ENCODE measurements at regions not wholly inside any gene's neighbourhood (a gene's known extent, or its start where the extent isn't known, plus 50 kb on each side); places are given as distances from the start of the nearest gene placed in this dataset.

DNA sequence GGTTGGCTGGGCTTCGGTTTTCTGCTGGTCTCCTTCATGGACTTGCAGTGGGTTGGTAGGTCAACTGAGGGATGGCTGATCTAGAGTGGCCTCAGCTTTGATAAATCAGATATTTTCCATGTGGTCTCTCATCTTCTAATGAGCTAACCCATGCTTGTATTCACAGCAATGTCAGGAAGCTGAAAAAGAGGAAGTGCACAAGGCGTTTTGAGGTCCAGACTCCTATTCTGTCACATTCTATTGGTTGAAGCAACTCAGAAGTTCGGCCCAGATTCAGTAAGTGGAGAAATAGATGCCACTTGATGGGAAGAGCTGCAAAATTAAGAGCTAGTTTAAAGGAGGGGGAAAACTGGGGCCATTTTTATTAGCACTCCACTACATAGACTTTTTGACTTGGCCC, 361.2 kb downstream of the DIPK2A start:
- no peak for DNase-seq
- Histone ChIP-seq H3K9ac (ENCODE audit: low read length) (no peak overlapping the region), H3K27me3 (ENCODE audit: low read length) (no peaks in the 10 kb centered on the region), H3K27ac (ENCODE audit: low read length) (no peak overlapping the region), H3K9me2 (replicated peaks; ENCODE audit: insufficient read depth, low read length) (no peaks in the 10 kb centered on the region; the same call in 1 of the 2 replicates), H3K4me3 (ENCODE audit: low read length) (no peak overlapping the region), H3K36me3 (ENCODE audit: insufficient read depth, low read length) (no peaks in the 10 kb centered on the region), H3K4me1 (ENCODE audit: low read length) (no peaks in the 10 kb centered on the region), H3K9me3 (ENCODE audit: low read length) (no peaks in the 10 kb centered on the region), H3K4me2 (ENCODE audit: low read depth, low read length, poor library complexity, severe bottlenecking) (no peak overlapping the region), H2AFZ (ENCODE audit: low read length) (no peak overlapping the region), H4K20me1 (ENCODE audit: insufficient read depth, low read depth, low read length) (no peaks in the 10 kb centered on the region), H3K79me2 (ENCODE audit: low read length) (no peaks in the 10 kb centered on the region)

DNA sequence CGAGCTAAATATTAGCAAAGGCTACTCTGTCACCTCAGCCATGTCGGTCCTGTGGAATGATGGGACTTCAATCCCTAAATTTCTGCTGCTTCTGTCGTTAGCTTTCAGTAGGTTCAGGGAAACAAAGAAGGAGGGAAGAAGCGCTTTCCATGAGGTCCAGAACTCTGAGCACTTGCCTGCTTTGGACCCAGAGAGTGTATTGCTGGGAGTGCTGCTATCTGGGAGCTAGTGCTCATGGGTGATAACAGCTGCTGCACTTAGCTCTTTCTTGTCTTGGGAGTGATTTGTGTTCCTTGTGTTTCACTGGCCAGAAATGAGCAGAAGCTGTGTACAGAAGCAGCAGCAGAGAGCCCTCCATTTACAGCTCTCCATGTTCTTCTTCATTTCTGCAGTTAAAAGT, 369.8 kb downstream of the DIPK2A start:
- Histone ChIP-seq H2AFZ (ENCODE audit: low read length) (no peak overlapping the region), H3K9me3 (ENCODE audit: low read length) (no peaks in the 10 kb centered on the region), H3K4me1 (ENCODE audit: low read length) (no peaks in the 10 kb centered on the region), H3K36me3 (ENCODE audit: insufficient read depth, low read length) (no peaks in the 10 kb centered on the region), H4K20me1 (ENCODE audit: insufficient read depth, low read depth, low read length) (no peaks in the 10 kb centered on the region), H3K9me2 (replicated peaks; ENCODE audit: insufficient read depth, low read length) (no peaks in the 10 kb centered on the region), H3K4me3 (ENCODE audit: low read length) (no peak overlapping the region), H3K79me2 (ENCODE audit: low read length) (no peaks in the 10 kb centered on the region), H3K27me3 (ENCODE audit: low read length) (no peaks in the 10 kb centered on the region), H3K9ac (ENCODE audit: low read length) (no peak overlapping the region), H3K4me2 (ENCODE audit: low read depth, low read length, poor library complexity, severe bottlenecking) (no peak overlapping the region), H3K27ac (ENCODE audit: low read length) (no peak overlapping the region)
- no peak for DNase-seq

DNA sequence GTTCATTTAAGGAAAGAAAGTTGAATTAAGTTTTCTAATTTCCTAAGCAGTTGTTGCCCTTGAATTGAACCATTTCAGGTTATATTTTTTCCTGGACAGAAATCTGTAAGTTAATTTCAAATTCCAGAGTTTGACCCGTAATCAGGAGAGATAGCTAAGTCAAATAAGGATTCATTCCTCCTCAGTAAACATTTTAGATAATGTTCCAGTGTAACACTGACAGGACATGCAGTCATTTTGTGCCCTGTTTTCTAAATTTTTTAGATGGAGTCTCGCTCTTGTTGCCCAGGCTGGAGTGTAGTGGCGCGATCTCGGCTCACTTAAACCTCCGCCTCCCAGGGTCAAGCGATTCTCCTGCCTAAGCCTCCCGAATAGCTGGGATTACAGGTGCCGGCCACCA, 371.7 kb downstream of the DIPK2A start:
- no peak overlapping the region for H3K4me2 ChIP-seq (ENCODE audit: low read depth, low read length, poor library complexity, severe bottlenecking)
- no peaks in the 10 kb centered on the region for H3K27me3 ChIP-seq (ENCODE audit: low read length)
- no peak for DNase-seq
- H3K4me1 ChIP-seq (ENCODE audit: low read length), result no peaks in the 10 kb centered on the region
- no peak overlapping the region for H3K9ac ChIP-seq (ENCODE audit: low read length)
- no peaks in the 10 kb centered on the region for H4K20me1 ChIP-seq (ENCODE audit: insufficient read depth, low read depth, low read length)
- no peaks in the 10 kb centered on the region for H3K79me2 ChIP-seq (ENCODE audit: low read length)
- H3K9me3 ChIP-seq (ENCODE audit: low read length), result no peaks in the 10 kb centered on the region
- no peak overlapping the region for H3K4me3 ChIP-seq (ENCODE audit: low read length)
- no peak overlapping the region for H3K27ac ChIP-seq (ENCODE audit: low read length)
- no peak overlapping the region for H2AFZ ChIP-seq (ENCODE audit: low read length)
- H3K36me3 ChIP-seq (ENCODE audit: insufficient read depth, low read length), result no peaks in the 10 kb centered on the region
- H3K9me2 ChIP-seq (replicated peaks; ENCODE audit: insufficient read depth, low read length), result no peaks in the 10 kb centered on the region

DNA sequence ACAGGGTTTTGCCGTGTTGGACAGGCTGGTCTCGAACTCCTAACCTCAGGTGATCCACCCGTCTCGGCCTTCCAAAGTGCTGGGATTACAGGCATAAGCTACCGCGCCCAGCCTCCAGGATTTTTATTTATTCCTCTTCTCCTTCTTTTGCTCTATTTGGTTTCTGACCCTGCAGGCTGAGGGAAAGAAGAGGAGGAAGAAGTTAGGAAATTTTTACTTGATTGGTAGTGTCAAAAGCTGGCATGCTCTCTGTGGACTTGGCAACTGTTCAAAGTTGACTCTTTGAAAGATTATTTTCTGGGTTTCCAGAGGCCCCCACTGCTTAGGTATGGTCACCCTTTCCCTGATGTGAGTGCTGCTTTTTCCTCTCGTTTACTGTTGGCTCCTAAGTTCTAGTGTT, 372.2 kb downstream of the DIPK2A start:
- Histone ChIP-seq H3K4me2 (ENCODE audit: low read depth, low read length, poor library complexity, severe bottlenecking) (no peak overlapping the region), H4K20me1 (ENCODE audit: insufficient read depth, low read depth, low read length) (no peaks in the 10 kb centered on the region), H3K9me3 (ENCODE audit: low read length) (no peaks in the 10 kb centered on the region), H3K27ac (ENCODE audit: low read length) (no peak overlapping the region), H2AFZ (ENCODE audit: low read length) (no peak overlapping the region), H3K36me3 (ENCODE audit: insufficient read depth, low read length) (no peaks in the 10 kb centered on the region), H3K79me2 (ENCODE audit: low read length) (no peaks in the 10 kb centered on the region), H3K9me2 (replicated peaks; ENCODE audit: insufficient read depth, low read length) (no peaks in the 10 kb centered on the region), H3K4me3 (ENCODE audit: low read length) (no peak overlapping the region), H3K9ac (ENCODE audit: low read length) (no peak overlapping the region), H3K27me3 (ENCODE audit: low read length) (no peaks in the 10 kb centered on the region), H3K4me1 (ENCODE audit: low read length) (no peaks in the 10 kb centered on the region)
- no peak for DNase-seq

DNA sequence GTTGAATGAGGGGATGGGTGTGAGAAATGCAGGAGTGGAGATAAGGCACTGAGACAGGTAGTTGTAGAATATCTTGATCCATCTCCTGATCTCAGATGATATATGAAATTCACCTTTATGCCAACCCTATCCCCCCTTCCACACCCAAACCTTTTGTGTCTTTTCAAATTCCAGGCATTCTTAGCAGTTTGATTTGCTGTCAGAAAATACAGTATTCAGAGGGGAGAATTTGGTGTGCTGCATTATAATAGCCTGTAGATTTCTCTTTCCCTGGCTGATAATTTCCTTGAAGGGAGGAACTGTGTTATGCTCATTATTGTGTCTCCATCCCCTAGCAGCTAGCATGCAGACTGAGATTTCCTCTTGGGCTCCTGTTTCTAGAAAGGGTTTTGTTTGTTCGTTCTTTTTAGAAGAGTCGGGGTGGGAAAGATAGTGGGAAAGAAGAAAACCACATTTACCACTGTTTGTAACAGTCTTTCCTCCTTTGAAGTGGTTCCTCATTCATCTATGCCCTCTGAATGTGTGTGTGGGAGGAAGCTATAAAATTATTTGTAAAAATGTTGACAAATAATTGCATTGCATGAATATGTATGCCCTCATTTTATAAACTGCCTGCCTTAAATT, 373.4 kb downstream of the DIPK2A start:
- Histone ChIP-seq H4K20me1 (ENCODE audit: insufficient read depth, low read depth, low read length) (no peaks in the 10 kb centered on the region), H3K79me2 (ENCODE audit: low read length) (no peaks in the 10 kb centered on the region), H3K27ac (ENCODE audit: low read length) (no peak overlapping the region), H3K4me3 (ENCODE audit: low read length) (no peak overlapping the region), H3K4me2 (ENCODE audit: low read depth, low read length, poor library complexity, severe bottlenecking) (no peak overlapping the region), H3K27me3 (ENCODE audit: low read length) (no peaks in the 10 kb centered on the region), H3K36me3 (ENCODE audit: insufficient read depth, low read length) (no peaks in the 10 kb centered on the region), H3K4me1 (ENCODE audit: low read length) (no peaks in the 10 kb centered on the region), H3K9me3 (ENCODE audit: low read length) (no peaks in the 10 kb centered on the region), H2AFZ (ENCODE audit: low read length) (no peak overlapping the region), H3K9me2 (replicated peaks; ENCODE audit: insufficient read depth, low read length) (no peaks in the 10 kb centered on the region), H3K9ac (ENCODE audit: low read length) (no peak overlapping the region)
- DNase-seq, result no peak

DNA sequence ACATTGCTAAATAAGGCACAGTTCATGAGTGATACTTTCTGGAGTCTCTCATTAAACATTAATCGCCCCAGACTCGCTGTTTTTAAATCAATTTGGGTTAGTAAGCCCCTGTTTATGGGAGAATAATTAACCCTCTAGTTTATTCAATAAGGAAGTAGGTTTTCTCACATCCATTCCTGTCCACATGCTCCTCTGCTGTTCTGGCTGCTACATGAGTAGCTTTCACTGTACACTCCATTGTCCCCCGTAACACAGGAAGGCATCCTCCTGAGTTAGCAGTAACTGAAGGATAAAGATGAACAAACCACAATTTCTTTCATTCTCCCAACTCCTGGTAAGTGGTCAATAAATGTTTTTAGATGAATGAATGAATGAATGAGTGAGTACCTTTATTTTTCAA, 378.5 kb downstream of the DIPK2A start:
- Histone ChIP-seq H3K36me3 (ENCODE audit: insufficient read depth, low read length) (no peaks in the 10 kb centered on the region), H3K4me2 (ENCODE audit: low read depth, low read length, poor library complexity, severe bottlenecking) (no peak overlapping the region), H3K79me2 (ENCODE audit: low read length) (no peaks in the 10 kb centered on the region), H3K27me3 (ENCODE audit: low read length) (no peaks in the 10 kb centered on the region), H3K9me2 (replicated peaks; ENCODE audit: insufficient read depth, low read length) (no peaks in the 10 kb centered on the region), H2AFZ (ENCODE audit: low read length) (no peak overlapping the region), H3K4me1 (ENCODE audit: low read length) (no peaks in the 10 kb centered on the region), H3K9me3 (ENCODE audit: low read length) (peaks cover 3% of the 10 kb centered on the region; the same call in 1 of the 2 replicates), H3K4me3 (ENCODE audit: low read length) (no peak overlapping the region), H3K9ac (ENCODE audit: low read length) (no peak overlapping the region), H3K27ac (ENCODE audit: low read length) (no peak overlapping the region), H4K20me1 (ENCODE audit: insufficient read depth, low read depth, low read length) (no peaks in the 10 kb centered on the region)
- DNase-seq, result no peak

DNA sequence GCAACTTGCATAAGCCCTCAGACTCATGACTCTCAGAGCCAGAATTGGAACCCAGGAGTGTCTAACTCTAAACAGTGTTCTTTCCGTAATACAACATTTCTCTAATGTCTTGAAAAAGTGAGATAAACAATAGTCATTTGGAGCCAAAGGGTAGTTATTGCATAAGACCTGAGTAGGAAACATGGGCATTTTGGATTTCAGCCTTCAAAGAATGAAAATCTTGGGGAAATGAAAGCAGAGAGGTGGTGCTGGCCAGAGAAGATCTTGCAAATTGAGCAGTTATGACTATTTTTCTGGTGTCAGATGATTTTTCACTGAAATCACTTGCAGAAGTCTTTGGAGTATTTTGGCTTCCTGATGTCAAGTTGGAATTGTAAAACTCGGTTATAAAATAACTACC, 379.4 kb downstream of the DIPK2A start:
- H3K27ac ChIP-seq (ENCODE audit: low read length), result no peak overlapping the region
- H3K4me3 ChIP-seq (ENCODE audit: low read length), result no peak overlapping the region
- no peak overlapping the region for H3K4me2 ChIP-seq (ENCODE audit: low read depth, low read length, poor library complexity, severe bottlenecking)
- H3K4me1 ChIP-seq (ENCODE audit: low read length), result no peaks in the 10 kb centered on the region
- no peaks in the 10 kb centered on the region for H3K79me2 ChIP-seq (ENCODE audit: low read length)
- H3K36me3 ChIP-seq (ENCODE audit: insufficient read depth, low read length), result no peaks in the 10 kb centered on the region
- peaks cover 5% of the 10 kb centered on the region for H3K9me3 ChIP-seq (ENCODE audit: low read length)
- H3K27me3 ChIP-seq (ENCODE audit: low read length), result no peaks in the 10 kb centered on the region
- H2AFZ ChIP-seq (ENCODE audit: low read length), result no peak overlapping the region
- no peak for DNase-seq
- no peak overlapping the region for H3K9ac ChIP-seq (ENCODE audit: low read length)
- no peaks in the 10 kb centered on the region for H3K9me2 ChIP-seq (replicated peaks; ENCODE audit: insufficient read depth, low read length)
- no peaks in the 10 kb centered on the region for H4K20me1 ChIP-seq (ENCODE audit: insufficient read depth, low read depth, low read length)

DNA sequence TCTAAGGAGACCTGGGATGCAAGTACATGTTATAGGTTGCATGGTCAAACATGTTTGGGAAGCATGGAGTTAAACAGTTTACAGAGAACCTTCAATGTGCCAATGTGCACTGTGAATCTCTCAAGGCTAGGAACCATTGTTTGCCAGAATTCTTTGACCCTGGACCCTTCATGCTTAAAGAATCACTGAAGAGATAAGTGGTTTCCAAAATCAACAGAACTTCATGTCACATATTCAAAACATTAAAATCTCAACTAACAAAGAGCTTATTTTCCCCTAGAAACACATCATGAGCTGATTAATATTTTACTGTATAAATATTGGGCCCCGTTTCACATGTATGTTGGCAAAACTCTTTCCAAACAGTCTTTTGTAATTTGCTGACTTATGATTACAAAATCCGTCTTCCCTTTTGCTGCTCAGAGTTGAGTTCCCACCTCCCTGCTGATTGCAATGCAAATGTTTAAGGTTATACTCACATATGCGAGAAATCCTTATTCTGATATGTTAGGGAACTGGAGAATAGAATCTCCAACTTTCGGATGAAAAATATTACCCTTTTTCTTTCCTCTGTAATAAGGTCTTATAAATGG, 380.2 kb downstream of the DIPK2A start:
- Histone ChIP-seq H2AFZ (ENCODE audit: low read length) (no peak overlapping the region), H3K27me3 (ENCODE audit: low read length) (no peaks in the 10 kb centered on the region), H3K79me2 (ENCODE audit: low read length) (no peaks in the 10 kb centered on the region), H3K9ac (ENCODE audit: low read length) (no peak overlapping the region), H4K20me1 (ENCODE audit: insufficient read depth, low read depth, low read length) (no peaks in the 10 kb centered on the region), H3K4me2 (ENCODE audit: low read depth, low read length, poor library complexity, severe bottlenecking) (no peak overlapping the region), H3K4me1 (ENCODE audit: low read length) (no peaks in the 10 kb centered on the region), H3K9me3 (ENCODE audit: low read length) (peaks cover 5% of the 10 kb centered on the region), H3K36me3 (ENCODE audit: insufficient read depth, low read length) (no peaks in the 10 kb centered on the region), H3K9me2 (replicated peaks; ENCODE audit: insufficient read depth, low read length) (no peaks in the 10 kb centered on the region), H3K27ac (ENCODE audit: low read length) (no peak overlapping the region), H3K4me3 (ENCODE audit: low read length) (no peak overlapping the region)
- DNase-seq, result no peak

Data from Karpas-422 (cell line).